ENCODE measurements at regions not wholly inside any gene's neighbourhood (a gene's known extent, or its start where the extent isn't known, plus 50 kb on each side); places are given as distances from the start of the nearest gene placed in this dataset.
A peak's percentile ranks its signal among the peaks of the same experiment; 100 is the strongest.
"Not testable (repeated sequence)": the region's sequence is repeated elsewhere in the genome, so short reads cannot be mapped to it uniquely, and the experiment has no call there.

- H3K27ac ChIP-seq = no peak overlapping the region
- no peak for TF ChIP-seq CTCF (conservative IDR thresholded peaks at IDR 0.05)
Measured at GRCh38 chr17:37859451-37859850, 64.8 kb upstream of the TBC1D3K start.

- not testable (repeated sequence) for H3K27ac ChIP-seq
Measured at GRCh38 chr17:37858391-37858790, 65.8 kb upstream of the TBC1D3K start.

GRCh38 chr17:37856245-37856644 lies 68.0 kb upstream of the TBC1D3K start:
- H3K27ac ChIP-seq = no peak overlapping the region
- no peak for TF ChIP-seq CTCF (conservative IDR thresholded peaks at IDR 0.05)

GRCh38 chr17:37849617-37849972 lies 74.6 kb upstream of the TBC1D3K start:
- H3K27ac ChIP-seq = no peak overlapping the region
- TF ChIP-seq CTCF (conservative IDR thresholded peaks at IDR 0.05) = no peak

GRCh38 chr17:37848690-37849616 lies 75.3 kb upstream of the TBC1D3K start:
- no peak for TF ChIP-seq CTCF (conservative IDR thresholded peaks at IDR 0.05)
- H3K27ac ChIP-seq = no peak overlapping the region

- H3K27ac ChIP-seq = no peak overlapping the region
- no peak for TF ChIP-seq CTCF (conservative IDR thresholded peaks at IDR 0.05)
Measured at GRCh38 chr17:37847811-37848331, 76.3 kb upstream of the TBC1D3K start.

- TF ChIP-seq CTCF (conservative IDR thresholded peaks at IDR 0.05) = no peak
- H3K27ac ChIP-seq = no peak overlapping the region
Measured at GRCh38 chr17:37847102-37847501, 77.1 kb upstream of the TBC1D3K start.

GRCh38 chr17:37844977-37845293 lies 79.3 kb upstream of the TBC1D3K start:
- TF ChIP-seq CTCF (conservative IDR thresholded peaks at IDR 0.05) = peak; percentile 31; the same call in 1 of the 2 replicates
- H3K27ac ChIP-seq = no peak overlapping the region
